Stomach (tissue), 4 donors: ENCODE measurements at regions not wholly inside any gene's neighbourhood (a gene's known extent, or its start where the extent isn't known, plus 50 kb on each side); places are given as distances from the start of the nearest gene placed in this dataset.

Experiments used
- CTCF ChIP-seq, 7 experiments: fragments of 450-650 bp in 4 of 7; fragments of 200-600 bp in 3 of 7; sonication (generic) in 3 of 7; IDR thresholded peaks; one replicate each; pipeline ENCODE4 v1.5.1; 2016 to 2019; ENCODE audit warnings: antibody characterized with exemption in 7 of 7, control low read depth in 2 of 7, mild to moderate bottlenecking in 1 of 7
- EP300 ChIP-seq: sonication (generic); formaldehyde crosslinking; IDR thresholded peaks from one replicate; pipeline ENCODE4 v1.6.1; 2017; ENCODE audit warnings: antibody characterized with exemption
- POLR2A ChIP-seq, 4 donors: fragments of 450-650 bp; IDR thresholded peaks; one replicate each; pipeline ENCODE4 v1.6.1; 2016; ENCODE audit warnings: antibody characterized with exemption in 4 of 4, control low read depth in 2 of 4, mild to moderate bottlenecking in 1 of 4, moderate library complexity in 1 of 4

DNA sequence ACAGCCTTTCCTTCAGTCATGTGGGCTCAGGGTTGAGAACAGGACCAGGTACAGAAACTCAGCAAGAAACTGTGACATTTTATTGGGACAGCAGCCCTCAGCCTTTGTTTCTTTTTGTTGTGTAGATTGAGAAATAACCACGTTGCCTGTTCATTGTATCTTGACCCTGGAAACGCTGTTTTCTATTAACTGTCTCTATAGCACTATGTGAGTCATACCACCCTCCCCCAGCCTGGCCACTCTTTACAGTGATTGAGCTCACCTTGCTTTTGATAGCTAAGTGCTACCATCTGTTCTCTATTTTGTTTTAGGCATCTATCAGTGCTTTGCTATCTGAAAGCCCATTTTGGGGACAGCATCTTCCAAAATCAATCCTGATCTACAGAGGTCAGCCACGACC lies 127.9 kb downstream of the CD47 start:
- no peak for TF ChIP-seq CTCF (IDR thresholded peaks at IDR 0.05)
- no peak for TF ChIP-seq EP300
- TF ChIP-seq POLR2A (IDR thresholded peaks at IDR 0.05), result no peak
